Transverse colon (tissue), 4 donors: ENCODE measurements at regions not wholly inside any gene's neighbourhood (a gene's known extent, or its start where the extent isn't known, plus 50 kb on each side); places are given as distances from the start of the nearest gene placed in this dataset.

Experiments
- CTCF ChIP-seq, 5 experiments: fragments of 200-600 bp in 3 of 5; fragments of 450-650 bp in 2 of 5; sonication (generic) in 3 of 5; IDR thresholded peaks; 1 replicate in 2 of 5; 2 replicates in 3 of 5; pipeline ENCODE4 v1.5.1; 2016 to 2017; ENCODE audit warnings: antibody characterized with exemption in 5 of 5, inconsistent platforms in 3 of 5, mild to moderate bottlenecking in 2 of 5, moderate library complexity in 1 of 5
- EP300 ChIP-seq: sonication (generic); formaldehyde crosslinking; IDR thresholded peaks from one replicate; pipeline ENCODE4 v1.6.1; 2017; ENCODE audit warnings: antibody characterized with exemption, low read depth
- POLR2A ChIP-seq: fragments of 450-650 bp; IDR thresholded peaks from one replicate; pipeline ENCODE4 v1.6.1; 2016; ENCODE audit warnings: antibody characterized with exemption, mild to moderate bottlenecking, moderate library complexity
- POLR2AphosphoS5 ChIP-seq, 3 donors: sonication (generic); formaldehyde crosslinking; IDR thresholded peaks; one replicate each; pipeline ENCODE4 v1.6.1; 2016; ENCODE audit warnings: antibody characterized with exemption in 3 of 3

DNA sequence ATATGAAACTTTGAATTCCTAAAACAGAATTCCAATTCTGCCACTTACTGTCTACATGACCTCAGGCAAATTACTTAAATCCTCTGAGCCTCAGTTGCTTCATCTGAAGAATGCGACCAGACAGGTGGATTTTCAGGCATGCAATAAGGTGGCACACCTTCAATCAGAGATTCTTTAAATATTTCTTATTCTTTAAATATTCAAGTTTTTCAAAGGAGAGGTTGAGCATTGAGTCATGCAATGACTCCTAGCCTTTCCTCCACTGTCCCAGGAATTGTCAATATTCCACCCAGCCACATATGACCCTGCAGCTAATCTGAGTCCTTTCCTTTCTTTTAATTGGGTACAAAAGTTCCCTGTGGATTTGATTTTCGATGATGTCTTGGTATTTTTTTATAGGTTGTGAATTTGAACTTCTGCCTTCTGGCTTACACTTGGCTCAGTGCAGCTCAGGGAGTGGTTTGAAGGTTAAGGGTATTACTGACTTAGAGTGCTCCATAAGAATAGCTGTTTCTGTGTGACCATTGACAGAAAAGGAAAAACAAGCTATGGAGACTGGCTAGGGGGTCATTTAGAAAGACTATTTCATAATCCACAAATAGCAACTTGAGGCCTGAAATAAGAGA is 52.2 kb upstream of the PRDX6 start:
- TF ChIP-seq CTCF (IDR thresholded peaks at IDR 0.05) = no peak
- no peak for TF ChIP-seq POLR2A
- TF ChIP-seq POLR2AphosphoS5 (IDR thresholded peaks at IDR 0.05) = peak in 2 of 3 donors; percentile 20 to 49
- peak; percentile 47 for TF ChIP-seq EP300
